ENCODE measurements at regions not wholly inside any gene's neighbourhood (a gene's known extent, or its start where the extent isn't known, plus 50 kb on each side); places are given as distances from the start of the nearest gene placed in this dataset.

GRCh38 chr1:106173101-106173500, 883.4 kb upstream of the PRMT6 start:
- TF ChIP-seq CTCF (IDR thresholded peaks at IDR 0.05) (no peak), POLR2A (IDR thresholded peaks at IDR 0.05) (no peak), POLR2AphosphoS5 (IDR thresholded peaks at IDR 0.05; ENCODE audit: insufficient read depth in 1 of 2, low read depth in 1 of 2) (no peak)
